GM12878 (cell line): ENCODE measurements at regions not wholly inside any gene's neighbourhood (a gene's known extent, or its start where the extent isn't known, plus 50 kb on each side); places are given as distances from the start of the nearest gene placed in this dataset.

Experiments
- ATAC-seq: fragments of 200-7000 bp; cut with Tn5 transposase; 3 replicates; pipeline ENCODE4 v1.9.1; 2020; ENCODE audit warnings: mild to moderate bottlenecking, moderate library complexity
- BruUV-seq: library from RNA; stranded (reverse); fragments of 400-500 nt; replicated peaks from 2 replicates; lab custom pipeline; 2021; lab: Mats Ljungman, UMichigan
- CTCF ChIA-PET: fragments of 300-600 bp; sonication (Branson Sonifier 250); formaldehyde crosslinking; extraction: SDS; loops from one replicate; lab custom pipeline; 2021; ENCODE audit warnings: inconsistent platforms; lab: Yijun Ruan, JAX
- POLR2A ChIA-PET: fragments of 350-600 bp; formaldehyde crosslinking; extraction: SDS; loops from one replicate; lab custom pipeline; 2021; ENCODE audit warnings: inconsistent platforms; lab: Charles Lee
- RAD21 ChIA-PET: fragments of 300-600 bp; sonication (Branson Sonifier 250); formaldehyde crosslinking; loops from one replicate; lab custom pipeline; 2023; ENCODE audit warnings: antibody characterized with exemption; ENCODE audit not compliant: unreplicated experiment; lab: Charles Lee
- SMC1A ChIA-PET: fragments of 300-600 bp; sonication (Branson Sonifier 250); formaldehyde crosslinking; loops from one replicate; lab custom pipeline; 2023; ENCODE audit not compliant: unreplicated experiment, uncharacterized antibody; lab: Charles Lee
- DNase-seq: peaks from one replicate; pipeline ENCODE4 v3.0.0-alpha.2; 2011; ENCODE audit warnings: low read depth, low spot score
- FAIRE-seq: peaks from 3 replicates; lab custom pipeline; 2011; peaks lifted over from hg19 to GRCh38; lab: Jason Lieb, UNC
- H2AFZ ChIP-seq: 2 replicates; pipeline ENCODE4 v1.6.0; 2011; ENCODE audit warnings: low read depth, low read length, control low read depth; ENCODE audit not compliant: control insufficient read depth
- H3K27ac ChIP-seq: 2 replicates; pipeline ENCODE4 v1.5.1; 2011; ENCODE audit warnings: control low read depth; ENCODE audit not compliant: control insufficient read depth, insufficient read depth
- H3K27me3 ChIP-seq, 2 experiments: replicated peaks in 1 of 2; 2 replicates each; pipeline versions ENCODE4 v1.6.0 to v1.6.1; 2011; ENCODE audit warnings: low read length in 1 of 2; ENCODE audit not compliant: control insufficient read depth in 2 of 2, insufficient read depth in 2 of 2
- H3K36me3 ChIP-seq, 2 experiments: 2 replicates each; pipeline ENCODE4 v1.5.1; 2011; ENCODE audit warnings: low read length in 1 of 2; ENCODE audit not compliant: control insufficient read depth in 2 of 2, insufficient read depth in 2 of 2
- H3K4me1 ChIP-seq: 2 replicates; pipeline ENCODE4 v1.6.1; 2011; ENCODE audit warnings: mild to moderate bottlenecking, low read length, moderate library complexity, mixed read lengths; ENCODE audit not compliant: control insufficient read depth, insufficient read depth
- H3K4me2 ChIP-seq: 2 replicates; pipeline ENCODE4 v1.6.0; 2011; ENCODE audit warnings: control low read depth; ENCODE audit not compliant: control insufficient read depth, insufficient read depth
- H3K4me3 ChIP-seq: fragments of 200-600 bp; sonication (generic); 2 replicates; pipeline ENCODE4 v1.5.1; 2016
- H3K79me2 ChIP-seq: 2 replicates; pipeline ENCODE4 v1.6.0; 2011; ENCODE audit warnings: low read length; ENCODE audit not compliant: control insufficient read depth, insufficient read depth
- H3K9ac ChIP-seq: 2 replicates; pipeline ENCODE4 v1.8.0; 2011; ENCODE audit warnings: low read length, control low read depth, mixed read lengths; ENCODE audit not compliant: control insufficient read depth, insufficient read depth
- H3K9me3 ChIP-seq: replicated peaks from 3 replicates; pipeline ENCODE4 v1.5.1; 2011; ENCODE audit warnings: mild to moderate bottlenecking, low read length; ENCODE audit not compliant: control insufficient read depth, insufficient read depth
- H4K20me1 ChIP-seq: 2 replicates; pipeline ENCODE4 v1.6.0; 2011; ENCODE audit not compliant: control insufficient read depth, insufficient read depth
- ATF3 ChIP-seq: IDR thresholded peaks from 2 replicates; pipeline ENCODE4 v1.6.1; 2011; ENCODE audit warnings: low read depth, mild to moderate bottlenecking, low read length, moderate library complexity, borderline replicate concordance; ENCODE audit errors: extremely low read depth
- CBX3 ChIP-seq: fragments of 200-600 bp; sonication (generic); IDR thresholded peaks from 2 replicates; pipeline ENCODE4 v1.6.1; 2016; ENCODE audit warnings: low read depth, borderline replicate concordance
- CREM ChIP-seq: IDR thresholded peaks from 2 replicates; pipeline ENCODE4 v1.6.1; 2014; ENCODE audit warnings: antibody characterized with exemption, low read depth
- ESRRA ChIP-seq: IDR thresholded peaks from 2 replicates; pipeline ENCODE4 v1.6.1; 2012; ENCODE audit warnings: mild to moderate bottlenecking, low read length, improper control_type of control experiment
- FOXM1 ChIP-seq: IDR thresholded peaks from 2 replicates; pipeline ENCODE4 v1.6.1; 2012; ENCODE audit warnings: low read depth, mild to moderate bottlenecking, inconsistent platforms, low read length, moderate library complexity
- NBN ChIP-seq: fragments of 450-650 bp; IDR thresholded peaks from 2 replicates; pipeline ENCODE4 v1.6.1; 2016
- NFYB ChIP-seq: IDR thresholded peaks from 2 replicates; pipeline ENCODE4 v1.6.1; 2011; ENCODE audit warnings: low read depth, mild to moderate bottlenecking, low read length, improper control_type of control experiment, moderate library complexity; ENCODE audit not compliant: insufficient read depth
- POLR2AphosphoS2 ChIP-seq: IDR thresholded peaks from 2 replicates; pipeline ENCODE4 v1.6.1; 2011; ENCODE audit warnings: low read depth, mild to moderate bottlenecking, low read length, improper control_type of control experiment, moderate library complexity
- WGBS: methylation state at CpG from one replicate; pipeline ENCODE4 v1.1.6; 2016; ENCODE audit warnings: low lambda C conversion rate; ENCODE audit not compliant: insufficient replicate concordance, insufficient coverage; ENCODE audit errors: missing lambda C conversion rate; 5-methylcytosine and 5-hydroxymethylcytosine counted together
- in situ Hi-C: fragments of 300-500 bp; cut with MboI; formaldehyde crosslinking; loops from 9 replicates; pipeline ENCODE4 v1.14.3; 2018; ENCODE audit warnings: mixed read lengths
- intact Hi-C: fragments of 100-400 bp; cut with micrococcal nuclease; formaldehyde crosslinking; loops from one replicate; pipeline ENCODE4 v1.14.2; 2022; ENCODE audit not compliant: unreplicated experiment

DNA sequence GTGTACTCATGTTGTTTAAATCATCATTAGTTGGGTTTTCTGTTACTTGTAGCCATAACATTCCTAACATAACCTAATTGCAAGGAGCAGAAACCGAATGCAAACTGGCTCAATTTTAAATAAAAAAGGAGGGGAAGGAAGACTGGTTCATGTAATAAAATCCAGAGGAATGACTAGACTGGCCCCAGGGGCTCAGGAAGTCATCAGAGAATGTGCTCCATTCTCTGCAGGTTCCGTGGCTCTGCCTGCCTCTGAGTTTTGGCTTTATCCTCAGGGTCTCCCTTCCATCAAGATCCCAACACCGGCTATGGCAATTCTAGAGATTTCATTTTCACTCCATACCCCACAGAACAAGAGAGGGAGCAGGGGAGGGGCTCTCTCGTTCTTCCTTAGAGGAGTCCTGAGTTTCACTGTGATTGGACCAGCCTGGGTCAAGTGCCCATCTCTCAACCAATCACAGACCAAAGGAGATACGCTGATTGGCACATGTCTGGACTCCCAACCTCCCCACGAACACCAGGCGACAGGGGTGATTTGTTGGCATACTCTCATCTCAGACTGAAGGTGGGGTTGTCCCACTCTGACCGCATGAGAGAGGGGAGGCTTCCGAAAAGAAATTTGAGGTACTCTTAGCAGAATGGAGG is 64.8 kb downstream of the NPPC start:
- no peaks in the 10 kb centered on the region for H3K9me3 ChIP-seq
- ChIA-PET CTCF (no interaction called here), POLR2A (no interaction called here), SMC1A (no interaction called here), RAD21 (no interaction called here)
- no peak overlapping the region for H3K9ac ChIP-seq
- H3K4me2 ChIP-seq, result no peak overlapping the region
- H3K27ac ChIP-seq, result no peak overlapping the region
- no peak for FAIRE-seq
- in situ Hi-C loops (no loop called here), intact Hi-C loops (no loop called here)
- WGBS, result 26% methylated on average over 9 of the region's 9 CpGs
- H3K36me3 ChIP-seq, result no peaks in the 10 kb centered on the region
- no peaks in the 10 kb centered on the region for H4K20me1 ChIP-seq
- H3K79me2 ChIP-seq, result no peaks in the 10 kb centered on the region
- H2AFZ ChIP-seq, result no peak overlapping the region
- no peaks in the 10 kb centered on the region for H3K27me3 ChIP-seq
- no peaks in the 10 kb centered on the region for H3K4me1 ChIP-seq
- H3K4me3 ChIP-seq, result no peak overlapping the region
- DNase-seq, result no peak
- TF ChIP-seq ATF3 (no peak), POLR2AphosphoS2 (no peak), FOXM1 (no peak), CBX3 (no peak), CREM (no peak), ESRRA (no peak), NFYB (0 out of 2 replicates have a peak, but pooled peaks have one; percentile 21), NBN (no peak)
- TF ChIP-seq, all 136 proteins: peak for 1
- BruUV-seq, result no TSS peak
- no peak for ATAC-seq
